ENCODE measurements at regions not wholly inside any gene's neighbourhood (a gene's known extent, or its start where the extent isn't known, plus 50 kb on each side); places are given as distances from the start of the nearest gene placed in this dataset.

GRCh38 chr15:94177112-94177511 is 54.2 kb upstream of the MCTP2 start:
- DNase-seq: no peak

- no peak for DNase-seq
Observed at GRCh38 chr15:94175420-94175819, 55.9 kb upstream of the MCTP2 start.

GRCh38 chr15:94174399-94174802 is 57.0 kb upstream of the MCTP2 start:
- no peak for DNase-seq

GRCh38 chr15:94168250-94168649 is 63.1 kb upstream of the MCTP2 start:
- DNase-seq: no peak

GRCh38 chr15:94164971-94165370 is 66.4 kb upstream of the MCTP2 start:
- DNase-seq: no peak

- DNase-seq: peak; percentile 58
Observed at GRCh38 chr15:94164202-94164807, 67.1 kb upstream of the MCTP2 start.

GRCh38 chr15:94162939-94163338 is 68.4 kb upstream of the MCTP2 start:
- no peak for DNase-seq

- no peak for DNase-seq
Observed at GRCh38 chr15:94154255-94154654, 77.1 kb upstream of the MCTP2 start.

- no peak for DNase-seq
Observed at GRCh38 chr15:94145046-94145445, 86.3 kb upstream of the MCTP2 start.

GRCh38 chr15:94141802-94142201 is 89.6 kb upstream of the MCTP2 start:
- DNase-seq: no peak

GRCh38 chr15:94135486-94136147 is 95.7 kb upstream of the MCTP2 start:
- no peak for DNase-seq

GRCh38 chr15:94131875-94132274 is 99.5 kb upstream of the MCTP2 start:
- DNase-seq: no peak

GRCh38 chr15:94130504-94130903 is 100.9 kb upstream of the MCTP2 start:
- DNase-seq: no peak

GRCh38 chr15:94127006-94127405 is 104.4 kb upstream of the MCTP2 start:
- no peak for DNase-seq

GRCh38 chr15:94125698-94126097 is 105.7 kb upstream of the MCTP2 start:
- DNase-seq: no peak

GRCh38 chr15:94125156-94125555 is 106.2 kb upstream of the MCTP2 start:
- no peak for DNase-seq

GRCh38 chr15:94122516-94122915 is 108.8 kb upstream of the MCTP2 start:
- DNase-seq: no peak

- peak; percentile 18 for DNase-seq
Observed at GRCh38 chr15:94119923-94120775, 111.2 kb upstream of the MCTP2 start.

- DNase-seq: no peak
Observed at GRCh38 chr15:94119298-94119811, 112.0 kb upstream of the MCTP2 start.

GRCh38 chr15:94110476-94111130 is 120.8 kb upstream of the MCTP2 start:
- DNase-seq: no peak

GRCh38 chr15:94107652-94108051 is 123.7 kb upstream of the MCTP2 start:
- DNase-seq: no peak

- DNase-seq: no peak
Observed at GRCh38 chr15:94105760-94106159, 125.6 kb upstream of the MCTP2 start.

- DNase-seq: no peak
Observed at GRCh38 chr15:94100863-94101262, 130.5 kb upstream of the MCTP2 start.

All from activated CD8-positive, alpha-beta memory T cell treated with anti-CD3 and anti-CD28 coated beads, Interleukin-2, amount 50 U/mL, for 4 hours (primary cell).